A549 (cell line): ENCODE measurements at regions not wholly inside any gene's neighbourhood (a gene's known extent, or its start where the extent isn't known, plus 50 kb on each side); places are given as distances from the start of the nearest gene placed in this dataset.

Source experiments
- BHLHE40 ChIP-seq: IDR thresholded peaks from 2 replicates; pipeline ENCODE4 v1.6.1; 2012; ENCODE audit warnings: low read depth, low read length, inconsistent platforms
- CHD2 ChIP-seq: fragments of 150-350 bp; IDR thresholded peaks from 2 replicates; pipeline ENCODE4 v1.6.1; 2014; ENCODE audit warnings: low read length; ENCODE audit not compliant: partially characterized antibody
- CHD4 ChIP-seq: fragments of 200-600 bp; sonication (generic); IDR thresholded peaks from 2 replicates; pipeline ENCODE4 v1.6.1; 2016; ENCODE audit warnings: antibody characterized with exemption, mild to moderate bottlenecking, borderline replicate concordance
- EHF ChIP-seq: fragments of 250-450 bp; sonication (Bioruptor Pico); IDR thresholded peaks from 2 replicates; pipeline ENCODE4 v1.5.0; 2020; ENCODE audit warnings: mild to moderate bottlenecking
- POLR2A ChIP-seq: IDR thresholded peaks from 2 replicates; pipeline ENCODE4 v1.6.1; 2012; ENCODE audit warnings: mild to moderate bottlenecking, low read length
- RFX5 ChIP-seq: fragments of 450-650 bp; IDR thresholded peaks from 2 replicates; pipeline ENCODE4 v1.7.1; 2014; ENCODE audit warnings: antibody characterized with exemption, mild to moderate bottlenecking, moderate library complexity
- TF ChIP-seq, protein P1 (sequence below): fragments of >200 bp; sonication (Bioruptor Twin); formaldehyde crosslinking; IDR thresholded peaks from 3 replicates; pipeline ENCODE4 v1.5.1; 2016
- TF ChIP-seq, protein P2 (sequence below): IDR thresholded peaks from 2 replicates; pipeline ENCODE4 v1.6.1; 2012
- TF ChIP-seq, protein P3 (sequence below): fragments of 150-350 bp; IDR thresholded peaks from 2 replicates; pipeline ENCODE4 v1.6.1; 2014; ENCODE audit warnings: low read depth, mild to moderate bottlenecking, low read length
- TF ChIP-seq, protein P4 (sequence below): fragments of 450-650 bp; IDR thresholded peaks from 2 replicates; pipeline ENCODE4 v1.6.1; 2014; ENCODE audit warnings: antibody characterized with exemption
- TF ChIP-seq, protein P5 (sequence below): fragments of 250-450 bp; sonication (Bioruptor Pico); IDR thresholded peaks from 2 replicates; pipeline ENCODE4 v1.5.0; 2021; ENCODE audit warnings: mild to moderate bottlenecking, moderate library complexity, borderline replicate concordance

DNA sequence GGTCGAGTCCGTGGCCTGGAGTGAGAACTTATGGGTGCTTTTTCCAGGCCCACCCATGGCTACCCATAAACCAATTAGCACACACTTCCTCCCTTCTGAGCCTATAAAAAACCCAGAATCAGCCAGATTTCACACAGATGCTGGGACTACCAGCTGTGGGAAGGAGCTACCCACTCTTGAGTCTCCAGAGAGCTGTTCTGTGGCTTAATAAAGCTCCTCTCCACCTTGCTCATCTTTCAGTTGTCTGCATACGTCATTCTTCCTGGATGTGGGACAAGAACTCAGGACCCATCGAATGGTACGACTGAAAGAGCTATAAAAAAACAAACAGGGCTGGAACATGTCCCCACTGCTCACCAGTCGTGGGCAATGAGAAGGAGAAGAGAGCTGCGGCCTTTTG lies 555.4 kb upstream of the CCDC54 start:
- TF ChIP-seq, protein P1, sequence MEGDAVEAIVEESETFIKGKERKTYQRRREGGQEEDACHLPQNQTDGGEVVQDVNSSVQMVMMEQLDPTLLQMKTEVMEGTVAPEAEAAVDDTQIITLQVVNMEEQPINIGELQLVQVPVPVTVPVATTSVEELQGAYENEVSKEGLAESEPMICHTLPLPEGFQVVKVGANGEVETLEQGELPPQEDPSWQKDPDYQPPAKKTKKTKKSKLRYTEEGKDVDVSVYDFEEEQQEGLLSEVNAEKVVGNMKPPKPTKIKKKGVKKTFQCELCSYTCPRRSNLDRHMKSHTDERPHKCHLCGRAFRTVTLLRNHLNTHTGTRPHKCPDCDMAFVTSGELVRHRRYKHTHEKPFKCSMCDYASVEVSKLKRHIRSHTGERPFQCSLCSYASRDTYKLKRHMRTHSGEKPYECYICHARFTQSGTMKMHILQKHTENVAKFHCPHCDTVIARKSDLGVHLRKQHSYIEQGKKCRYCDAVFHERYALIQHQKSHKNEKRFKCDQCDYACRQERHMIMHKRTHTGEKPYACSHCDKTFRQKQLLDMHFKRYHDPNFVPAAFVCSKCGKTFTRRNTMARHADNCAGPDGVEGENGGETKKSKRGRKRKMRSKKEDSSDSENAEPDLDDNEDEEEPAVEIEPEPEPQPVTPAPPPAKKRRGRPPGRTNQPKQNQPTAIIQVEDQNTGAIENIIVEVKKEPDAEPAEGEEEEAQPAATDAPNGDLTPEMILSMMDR, result no peak
- TF ChIP-seq CHD4, result no peak
- TF ChIP-seq EHF (CRISPR knock-in tag), result no peak
- TF ChIP-seq CHD2, result no peak
- no peak for TF ChIP-seq POLR2A
- TF ChIP-seq RFX5, result no peak
- TF ChIP-seq, protein P2, sequence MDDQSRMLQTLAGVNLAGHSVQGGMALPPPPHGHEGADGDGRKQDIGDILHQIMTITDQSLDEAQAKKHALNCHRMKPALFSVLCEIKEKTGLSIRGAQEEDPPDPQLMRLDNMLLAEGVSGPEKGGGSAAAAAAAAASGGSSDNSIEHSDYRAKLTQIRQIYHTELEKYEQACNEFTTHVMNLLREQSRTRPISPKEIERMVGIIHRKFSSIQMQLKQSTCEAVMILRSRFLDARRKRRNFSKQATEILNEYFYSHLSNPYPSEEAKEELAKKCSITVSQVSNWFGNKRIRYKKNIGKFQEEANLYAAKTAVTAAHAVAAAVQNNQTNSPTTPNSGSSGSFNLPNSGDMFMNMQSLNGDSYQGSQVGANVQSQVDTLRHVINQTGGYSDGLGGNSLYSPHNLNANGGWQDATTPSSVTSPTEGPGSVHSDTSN, result no peak
- TF ChIP-seq, protein P3, sequence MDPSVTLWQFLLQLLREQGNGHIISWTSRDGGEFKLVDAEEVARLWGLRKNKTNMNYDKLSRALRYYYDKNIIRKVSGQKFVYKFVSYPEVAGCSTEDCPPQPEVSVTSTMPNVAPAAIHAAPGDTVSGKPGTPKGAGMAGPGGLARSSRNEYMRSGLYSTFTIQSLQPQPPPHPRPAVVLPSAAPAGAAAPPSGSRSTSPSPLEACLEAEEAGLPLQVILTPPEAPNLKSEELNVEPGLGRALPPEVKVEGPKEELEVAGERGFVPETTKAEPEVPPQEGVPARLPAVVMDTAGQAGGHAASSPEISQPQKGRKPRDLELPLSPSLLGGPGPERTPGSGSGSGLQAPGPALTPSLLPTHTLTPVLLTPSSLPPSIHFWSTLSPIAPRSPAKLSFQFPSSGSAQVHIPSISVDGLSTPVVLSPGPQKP, result no peak
- TF ChIP-seq, protein P4, sequence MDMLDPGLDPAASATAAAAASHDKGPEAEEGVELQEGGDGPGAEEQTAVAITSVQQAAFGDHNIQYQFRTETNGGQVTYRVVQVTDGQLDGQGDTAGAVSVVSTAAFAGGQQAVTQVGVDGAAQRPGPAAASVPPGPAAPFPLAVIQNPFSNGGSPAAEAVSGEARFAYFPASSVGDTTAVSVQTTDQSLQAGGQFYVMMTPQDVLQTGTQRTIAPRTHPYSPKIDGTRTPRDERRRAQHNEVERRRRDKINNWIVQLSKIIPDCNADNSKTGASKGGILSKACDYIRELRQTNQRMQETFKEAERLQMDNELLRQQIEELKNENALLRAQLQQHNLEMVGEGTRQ, result no peak
- TF ChIP-seq BHLHE40, result no peak
- TF ChIP-seq, protein P5, sequence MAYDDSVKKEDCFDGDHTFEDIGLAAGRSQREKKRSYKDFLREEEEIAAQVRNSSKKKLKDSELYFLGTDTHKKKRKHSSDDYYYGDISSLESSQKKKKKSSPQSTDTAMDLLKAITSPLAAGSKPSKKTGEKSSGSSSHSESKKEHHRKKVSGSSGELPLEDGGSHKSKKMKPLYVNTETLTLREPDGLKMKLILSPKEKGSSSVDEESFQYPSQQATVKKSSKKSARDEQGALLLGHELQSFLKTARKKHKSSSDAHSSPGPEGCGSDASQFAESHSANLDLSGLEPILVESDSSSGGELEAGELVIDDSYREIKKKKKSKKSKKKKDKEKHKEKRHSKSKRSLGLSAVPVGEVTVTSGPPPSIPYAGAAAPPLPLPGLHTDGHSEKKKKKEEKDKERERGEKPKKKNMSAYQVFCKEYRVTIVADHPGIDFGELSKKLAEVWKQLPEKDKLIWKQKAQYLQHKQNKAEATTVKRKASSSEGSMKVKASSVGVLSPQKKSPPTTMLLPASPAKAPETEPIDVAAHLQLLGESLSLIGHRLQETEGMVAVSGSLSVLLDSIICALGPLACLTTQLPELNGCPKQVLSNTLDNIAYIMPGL (CRISPR knock-in tag), result no peak
